H1 (cell line): ENCODE measurements at regions not wholly inside any gene's neighbourhood (a gene's known extent, or its start where the extent isn't known, plus 50 kb on each side); places are given as distances from the start of the nearest gene placed in this dataset.

ENCODE experiments used
- BRCA1 ChIP-seq: IDR thresholded peaks from 2 replicates; pipeline ENCODE4 v1.6.1; 2012; ENCODE audit warnings: low read depth, low read length, improper control_type of control experiment
- CTCF ChIP-seq, 3 experiments: IDR thresholded peaks; 1 replicate in 2 of 3; 2 replicates in 1 of 3; pipeline versions ENCODE4 v1.5.1 to v1.6.1; 2011; ENCODE audit warnings: low read length in 3 of 3, mild to moderate bottlenecking in 3 of 3, inconsistent platforms in 2 of 3, low read depth in 1 of 3, moderate library complexity in 1 of 3; ENCODE audit not compliant: insufficient read depth in 1 of 3; ENCODE audit errors: control extremely low read depth in 1 of 3
- E2F6 ChIP-seq: IDR thresholded peaks from 2 replicates; pipeline ENCODE4 v1.6.1; 2012; ENCODE audit warnings: inconsistent platforms
- FOSL1 ChIP-seq: IDR thresholded peaks from 2 replicates; pipeline ENCODE4 v1.6.1; 2011; ENCODE audit warnings: mild to moderate bottlenecking, low read depth, low read length, moderate library complexity; ENCODE audit not compliant: insufficient read depth
- GTF2F1 ChIP-seq: IDR thresholded peaks from 2 replicates; pipeline ENCODE4 v1.6.1; 2012; ENCODE audit warnings: low read depth, low read length, improper control_type of control experiment, borderline replicate concordance
- HDAC6 ChIP-seq: IDR thresholded peaks from one replicate; pipeline ENCODE4 v1.7.1; 2012; ENCODE audit warnings: low read depth, mild to moderate bottlenecking, inconsistent platforms, low read length, moderate library complexity
- KDM5A ChIP-seq: fragments of 200-600 bp; IDR thresholded peaks from 2 replicates; pipeline ENCODE4 v1.7.1; 2012; ENCODE audit warnings: mild to moderate bottlenecking, low read length, inconsistent platforms, mixed read lengths
- MAFK ChIP-seq: IDR thresholded peaks from 2 replicates; pipeline ENCODE4 v1.6.1; 2012; ENCODE audit warnings: low read depth, mild to moderate bottlenecking, improper control_type of control experiment, low read length
- NRF1 ChIP-seq: IDR thresholded peaks from 2 replicates; pipeline ENCODE4 v1.6.1; 2011; ENCODE audit warnings: mild to moderate bottlenecking, low read depth, low read length, improper control_type of control experiment
- POLR2A ChIP-seq, 2 experiments: IDR thresholded peaks; 1 replicate in 1 of 2; 2 replicates in 1 of 2; pipeline ENCODE4 v1.6.1; 2011; ENCODE audit warnings: low read depth in 2 of 2, low read length in 2 of 2, mild to moderate bottlenecking in 2 of 2; ENCODE audit errors: control extremely low read depth in 1 of 2
- POU5F1 ChIP-seq: IDR thresholded peaks from 2 replicates; pipeline ENCODE4 v1.6.1; 2011; ENCODE audit warnings: low read depth, mild to moderate bottlenecking, low read length, moderate library complexity
- RBBP5 ChIP-seq: IDR thresholded peaks from 2 replicates; pipeline ENCODE4 v1.7.1; 2012; ENCODE audit warnings: low read depth, mild to moderate bottlenecking, inconsistent platforms, low read length, moderate library complexity, borderline replicate concordance
- RFX5 ChIP-seq: IDR thresholded peaks from 2 replicates; pipeline ENCODE4 v1.6.1; 2011; ENCODE audit warnings: low read depth, low read length, improper control_type of control experiment, borderline replicate concordance
- SP1 ChIP-seq: IDR thresholded peaks from 2 replicates; pipeline ENCODE4 v1.6.1; 2011; ENCODE audit warnings: low read depth, low read length
- TAF7 ChIP-seq: optimal IDR thresholded peaks from 2 replicates; pipeline ENCODE3; 2011; ENCODE audit warnings: low read depth, mild to moderate bottlenecking, inconsistent platforms, low read length, moderate library complexity, borderline replicate concordance

- TF ChIP-seq POU5F1 (no peak), KDM5A (no peak), CTCF (IDR thresholded peaks at IDR 0.05; ENCODE audit: control extremely low read depth in 1 of 3, insufficient read depth in 1 of 3, low read depth in 1 of 3, low read length in 3 of 3) (no peak), RFX5 (no peak), SP1 (no peak), POLR2A (IDR thresholded peaks at IDR 0.05; ENCODE audit: control extremely low read depth in 1 of 2, low read depth in 2 of 2, low read length in 2 of 2) (no peak), MAFK (no peak), FOSL1 (no peak), NRF1 (no peak), TAF7 (no peak), E2F6 (no peak), BRCA1 (no peak), RBBP5 (no peak), GTF2F1 (no peak), HDAC6 (no peak)
- TF ChIP-seq, all 59 proteins: peak for 0
Measured at GRCh38 chr3:96576935-96577334, 237.5 kb upstream of the EPHA6 start (continued).
